ENCODE measurements at regions not wholly inside any gene's neighbourhood (a gene's known extent, or its start where the extent isn't known, plus 50 kb on each side); places are given as distances from the start of the nearest gene placed in this dataset.

DNA sequence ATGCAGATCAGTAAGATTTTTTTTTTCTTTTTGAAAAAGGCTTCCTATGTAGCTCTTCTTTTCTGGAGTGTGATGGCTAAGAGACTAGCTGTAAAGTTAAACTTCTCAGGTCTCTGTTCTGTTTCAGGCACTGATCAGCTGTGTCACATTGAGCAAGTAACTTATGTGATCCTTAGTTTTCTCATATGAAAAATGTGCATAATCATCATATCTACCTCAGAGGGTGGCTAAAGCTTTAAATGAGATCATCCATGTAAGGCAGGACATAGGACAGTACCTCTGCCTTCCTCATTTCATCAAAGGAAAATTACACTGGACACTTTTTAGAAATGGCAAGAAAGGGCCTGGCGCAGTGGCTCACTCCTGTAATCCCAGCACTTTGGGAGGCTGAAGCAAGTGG lies 235.9 kb upstream of the TYRP1 start:
- CTCF ChIA-PET = no interaction called here
- no peaks in the 10 kb centered on the region for H3K4me1 Mint-ChIP-seq

DNA sequence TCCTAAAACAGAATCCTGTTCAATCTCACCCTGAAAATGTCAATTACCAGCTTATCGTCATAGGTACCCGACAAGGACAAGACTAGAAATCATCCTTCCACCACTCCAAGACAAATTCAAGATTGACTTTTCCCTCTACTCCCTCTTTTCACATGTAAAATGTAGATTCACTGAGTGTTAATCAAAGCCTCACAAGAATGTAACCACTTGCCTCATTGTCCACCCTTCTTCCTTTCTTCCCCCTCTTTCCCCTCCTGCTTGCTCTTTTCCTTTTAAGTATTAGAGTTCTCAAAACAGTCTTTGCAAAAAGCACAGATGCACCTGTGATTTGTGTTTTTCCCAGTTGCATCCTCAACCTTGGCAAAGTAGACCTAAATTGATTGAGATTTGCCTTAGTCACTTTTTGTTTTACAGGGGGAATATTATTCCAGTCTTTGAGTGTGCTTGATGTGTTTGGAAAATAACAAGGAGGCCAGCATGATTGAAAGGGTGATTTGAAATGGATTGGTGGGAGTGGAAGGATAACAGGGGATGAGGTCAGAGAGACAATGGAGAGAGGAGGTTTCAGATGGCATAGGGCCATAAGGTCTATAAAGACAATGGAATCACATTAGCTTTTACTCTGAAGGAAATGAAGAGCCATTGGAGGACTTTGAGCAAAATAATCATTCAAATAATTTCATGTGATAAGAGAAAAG lies 231.3 kb upstream of the TYRP1 start:
- no peaks in the 10 kb centered on the region for H3K4me1 Mint-ChIP-seq
- no peaks in the 10 kb centered on the region for H3K36me3 Mint-ChIP-seq
- CTCF ChIA-PET = no interaction called here
- H3K9me3 Mint-ChIP-seq = no peaks in the 10 kb centered on the region
- no peak for DNase-seq
- no peak overlapping the region for H3K27ac Mint-ChIP-seq
- no peaks in the 10 kb centered on the region for H3K27me3 Mint-ChIP-seq
- no peak overlapping the region for H3K4me3 Mint-ChIP-seq

More for the DNA sequence above, 235.9 kb upstream of the TYRP1 start:
- DNase-seq = no peak
- Mint-ChIP-seq H3K36me3 (no peaks in the 10 kb centered on the region), H3K27me3 (no peaks in the 10 kb centered on the region), H3K27ac (no peak overlapping the region), H3K9me3 (peaks cover 6% of the 10 kb centered on the region), H3K4me3 (no peak overlapping the region)

DNA sequence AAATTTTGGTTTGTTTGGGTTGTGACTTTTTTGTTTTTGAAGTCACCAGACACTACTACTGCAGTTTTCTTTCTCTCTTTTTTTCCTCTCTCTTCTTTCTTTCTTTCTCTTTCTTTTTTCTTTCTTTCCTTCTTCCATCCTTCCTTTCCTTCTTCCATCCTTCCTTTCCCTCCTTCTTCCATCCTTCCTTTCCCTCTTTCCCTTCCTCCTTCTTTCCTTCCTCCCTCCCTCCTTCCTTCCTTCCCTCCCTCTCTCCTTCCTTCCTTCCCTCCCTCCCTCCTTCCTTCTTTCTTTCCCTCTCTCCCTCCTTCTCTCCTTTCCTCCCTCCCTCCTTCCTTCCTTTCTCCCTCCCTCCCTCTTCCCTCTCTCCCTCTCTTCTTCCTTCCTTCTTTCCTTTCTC lies 230.3 kb upstream of the TYRP1 start:
- no peak for DNase-seq
- CTCF ChIA-PET = no interaction called here
- Mint-ChIP-seq H3K27me3 (no peaks in the 10 kb centered on the region), H3K4me1 (no peaks in the 10 kb centered on the region), H3K9me3 (no peaks in the 10 kb centered on the region), H3K4me3 (no peak overlapping the region), H3K36me3 (no peaks in the 10 kb centered on the region), H3K27ac (no peak overlapping the region)

DNA sequence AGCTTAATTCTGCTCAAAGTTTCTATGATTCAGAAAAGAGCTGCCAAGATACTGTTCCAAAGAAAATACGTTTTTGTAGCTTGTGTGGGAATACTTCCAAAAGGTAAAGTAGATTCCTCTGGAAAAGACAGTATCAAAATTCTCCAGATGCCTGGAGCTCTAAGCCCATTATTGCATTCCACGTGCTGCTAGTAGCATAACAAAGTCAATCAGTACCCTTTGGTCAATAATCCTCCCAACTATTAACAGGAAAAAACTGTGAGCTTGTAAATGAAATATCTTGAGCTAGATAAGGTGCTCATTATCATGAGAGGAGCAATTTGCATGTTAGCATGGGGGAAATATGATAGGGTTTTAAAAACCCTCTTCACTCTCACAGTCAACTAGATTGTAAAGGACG lies 229.5 kb upstream of the TYRP1 start:
- CTCF ChIA-PET = interaction anchor here (0.6 kb wide), 1 partner anchor 81 kb away, joined by 3 read pairs; no protein-coding TSS in a partner anchor
- DNase-seq = no peak
- Mint-ChIP-seq H3K9me3 (peaks cover under 1% of the 10 kb centered on the region), H3K4me3 (no peak overlapping the region), H3K27ac (no peak overlapping the region), H3K36me3 (no peaks in the 10 kb centered on the region), H3K27me3 (no peaks in the 10 kb centered on the region), H3K4me1 (no peaks in the 10 kb centered on the region)

DNA sequence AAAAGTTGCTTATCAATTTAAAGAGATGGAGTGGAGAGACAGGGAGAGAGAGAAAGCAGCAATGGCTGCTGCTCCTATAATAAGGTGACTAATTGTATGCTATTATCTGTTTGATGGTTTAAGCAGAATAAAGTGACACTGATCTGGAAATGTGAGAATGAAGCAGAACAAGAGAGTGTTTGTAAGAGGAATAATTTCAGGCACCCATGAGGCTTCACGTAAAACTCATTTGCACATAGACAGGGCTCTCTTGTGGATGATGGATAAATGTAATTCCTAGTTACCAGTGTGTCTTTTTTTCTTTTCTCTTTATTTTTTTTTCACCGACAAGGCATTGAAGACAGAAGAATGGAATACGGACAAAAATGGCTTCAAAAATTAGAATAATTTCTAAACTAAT lies 228.8 kb upstream of the TYRP1 start:
- Mint-ChIP-seq H3K36me3 (no peaks in the 10 kb centered on the region), H3K27ac (no peak overlapping the region), H3K4me1 (no peaks in the 10 kb centered on the region), H3K9me3 (peaks cover 5% of the 10 kb centered on the region), H3K4me3 (no peak overlapping the region), H3K27me3 (no peaks in the 10 kb centered on the region)
- CTCF ChIA-PET = no interaction called here
- DNase-seq = no peak

DNA sequence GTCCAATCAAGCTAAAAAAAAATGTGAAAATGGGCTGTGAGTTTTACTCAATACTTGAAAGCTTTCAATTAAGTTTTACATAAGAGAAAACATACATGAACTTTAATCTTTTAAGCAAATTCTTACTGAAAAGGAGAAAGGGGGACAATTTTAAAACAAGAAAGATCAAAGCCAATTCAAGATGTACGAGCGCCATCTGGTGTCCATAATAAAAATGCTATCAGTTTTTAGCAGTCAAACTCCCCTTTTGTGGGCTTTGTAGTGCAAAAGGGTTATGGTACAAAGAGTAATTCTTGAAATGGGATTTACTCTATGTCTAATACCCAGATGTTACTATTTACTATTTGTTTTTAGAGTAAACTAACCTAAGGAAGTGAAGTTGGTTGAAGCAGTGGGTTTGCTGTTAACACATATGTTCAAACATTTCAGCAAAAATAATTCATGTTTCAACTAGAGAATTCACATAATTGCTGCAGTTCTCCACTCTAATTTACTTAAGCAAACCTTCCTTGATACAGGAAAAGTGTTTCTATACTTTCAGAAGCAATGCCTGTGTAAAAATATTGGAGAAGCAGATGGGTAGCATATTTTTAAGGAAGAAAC lies 228.2 kb upstream of the TYRP1 start:
- Mint-ChIP-seq H3K27ac (no peak overlapping the region), H3K27me3 (no peaks in the 10 kb centered on the region), H3K4me3 (no peak overlapping the region), H3K36me3 (no peaks in the 10 kb centered on the region), H3K9me3 (peaks cover 5% of the 10 kb centered on the region), H3K4me1 (no peaks in the 10 kb centered on the region)
- CTCF ChIA-PET = no interaction called here
- DNase-seq = no peak

DNA sequence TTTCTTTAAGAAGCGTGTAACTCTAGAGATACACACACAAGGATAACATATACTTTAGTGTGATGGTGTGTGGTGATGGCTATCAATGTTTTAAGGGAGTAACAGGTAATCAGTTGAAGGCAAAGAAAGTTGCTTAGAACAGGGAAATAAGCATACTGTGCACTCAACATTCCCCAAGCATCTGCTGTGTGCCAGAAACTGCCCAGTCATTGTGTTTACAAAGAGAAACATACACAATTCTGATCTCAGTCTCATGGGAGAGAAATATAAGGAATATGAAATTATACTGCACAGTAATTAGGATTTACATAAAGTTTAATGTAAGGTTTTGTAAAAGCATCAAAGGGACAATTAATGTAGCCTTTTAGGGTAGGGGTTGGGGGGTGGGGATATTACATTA lies 224.1 kb upstream of the TYRP1 start:
- Mint-ChIP-seq H3K27ac (no peak overlapping the region), H3K27me3 (no peaks in the 10 kb centered on the region), H3K36me3 (no peaks in the 10 kb centered on the region), H3K4me3 (no peak overlapping the region), H3K4me1 (no peaks in the 10 kb centered on the region), H3K9me3 (peaks cover 8% of the 10 kb centered on the region)
- no peak for DNase-seq
- CTCF ChIA-PET = no interaction called here

DNA sequence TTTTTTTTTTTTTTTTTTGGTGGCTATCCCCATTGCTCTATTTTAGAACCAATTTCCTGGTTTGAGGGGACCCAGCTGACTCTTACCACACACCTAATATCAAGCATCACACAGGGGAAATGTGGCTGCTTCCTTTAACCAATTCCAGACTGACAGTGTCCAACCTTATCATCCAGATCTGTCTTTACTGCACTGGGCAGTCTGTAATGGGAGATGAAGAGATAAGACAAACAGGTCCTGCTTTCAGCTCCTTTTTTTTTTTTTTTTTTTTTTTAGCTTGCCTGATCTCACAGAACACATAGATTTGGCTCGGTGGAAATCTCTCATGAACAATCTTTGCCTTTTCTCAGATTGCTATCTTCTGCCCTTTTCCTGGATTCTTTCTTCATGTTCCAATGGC lies 198.8 kb upstream of the TYRP1 start:
- CTCF ChIA-PET = interaction anchor here (0.6 kb wide), 1 partner anchor 31 kb away, joined by 3 read pairs; no protein-coding TSS in a partner anchor
- Mint-ChIP-seq H3K4me1 (no peaks in the 10 kb centered on the region), H3K9me3 (peaks cover 8% of the 10 kb centered on the region)

DNA sequence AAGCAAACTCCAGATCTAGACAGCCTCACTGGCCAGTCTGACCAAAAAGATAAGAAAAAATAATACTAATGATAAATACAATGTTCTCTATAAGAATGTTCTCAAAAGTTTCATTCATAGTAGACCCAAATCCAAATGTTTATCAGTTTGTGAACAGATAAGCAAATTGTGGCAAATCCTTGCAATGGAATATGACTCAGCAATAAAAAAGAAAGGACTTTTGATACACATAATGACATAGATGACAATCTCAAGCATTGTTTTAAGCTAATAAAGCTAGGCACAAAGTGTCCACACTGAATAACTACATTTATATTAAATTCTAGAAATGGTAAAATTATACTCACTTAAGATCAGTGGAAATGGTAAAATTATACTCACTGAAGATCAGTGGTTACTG lies 195.4 kb upstream of the TYRP1 start:
- peaks cover 6% of the 10 kb centered on the region for H3K9me3 Mint-ChIP-seq
- DNase-seq = no peak
- H3K4me3 Mint-ChIP-seq = no peak overlapping the region
- no peak overlapping the region for H3K27ac Mint-ChIP-seq
- no peaks in the 10 kb centered on the region for H3K4me1 Mint-ChIP-seq
- CTCF ChIA-PET = no interaction called here
- no peaks in the 10 kb centered on the region for H3K36me3 Mint-ChIP-seq
- H3K27me3 Mint-ChIP-seq = no peaks in the 10 kb centered on the region

More for the DNA sequence above, 198.8 kb upstream of the TYRP1 start:
- Mint-ChIP-seq H3K36me3 (no peaks in the 10 kb centered on the region), H3K27ac (no peak overlapping the region), H3K27me3 (no peaks in the 10 kb centered on the region), H3K4me3 (no peak overlapping the region)
- DNase-seq = no peak

DNA sequence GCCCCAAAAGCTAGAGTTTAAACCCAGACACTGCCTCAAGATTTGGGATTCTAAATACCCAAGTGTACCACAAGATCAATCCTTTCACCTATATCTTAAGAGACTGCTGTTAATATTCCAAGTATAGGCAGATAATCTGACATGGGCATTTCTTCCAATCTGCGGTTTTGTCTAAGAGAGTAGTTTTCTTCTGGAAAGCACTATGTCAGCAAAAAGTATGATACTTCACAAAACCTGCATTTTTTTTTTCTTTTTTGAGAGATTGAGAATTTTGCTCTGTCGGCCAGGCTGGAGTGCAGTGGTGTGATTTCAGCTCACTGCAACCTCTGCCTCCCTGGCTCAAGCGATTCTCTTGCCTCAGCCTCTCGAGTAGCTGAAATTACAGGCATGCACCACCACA lies 190.7 kb upstream of the TYRP1 start:
- Mint-ChIP-seq H3K4me1 (no peaks in the 10 kb centered on the region), H3K27me3 (no peaks in the 10 kb centered on the region), H3K27ac (no peak overlapping the region), H3K36me3 (no peaks in the 10 kb centered on the region), H3K9me3 (peaks cover 13% of the 10 kb centered on the region), H3K4me3 (no peak overlapping the region)
- CTCF ChIA-PET = no interaction called here
- no peak for DNase-seq

DNA sequence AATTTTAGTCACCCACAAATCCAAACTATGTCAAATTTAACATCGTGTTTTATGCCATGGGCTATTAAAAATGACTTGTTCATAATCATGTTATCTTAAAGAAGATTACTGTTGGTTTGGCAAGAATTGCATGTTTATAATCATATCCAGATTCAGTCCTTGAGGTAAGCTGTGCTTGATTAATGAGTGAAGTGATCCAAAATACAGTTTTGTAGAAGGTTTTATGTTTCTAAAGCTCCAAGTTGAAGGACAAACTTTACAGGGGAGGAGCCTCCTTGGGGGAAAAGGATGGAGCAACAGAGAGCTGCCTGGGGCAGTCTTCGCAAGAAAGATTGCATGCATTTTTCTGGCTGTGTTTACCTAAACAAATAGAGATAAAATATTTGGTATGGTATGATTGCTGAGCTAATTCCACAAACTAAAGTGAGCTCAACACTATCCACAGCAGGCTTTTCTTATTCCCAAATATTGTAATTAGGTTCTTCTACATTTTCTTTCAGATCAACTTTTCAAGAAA lies 189.5 kb upstream of the TYRP1 start:
- Mint-ChIP-seq H3K4me1 (no peaks in the 10 kb centered on the region), H3K27me3 (no peaks in the 10 kb centered on the region), H3K9me3 (peaks cover 17% of the 10 kb centered on the region), H3K36me3 (no peaks in the 10 kb centered on the region), H3K27ac (no peak overlapping the region), H3K4me3 (no peak overlapping the region)
- CTCF ChIA-PET = no interaction called here
- no peak for DNase-seq

DNA sequence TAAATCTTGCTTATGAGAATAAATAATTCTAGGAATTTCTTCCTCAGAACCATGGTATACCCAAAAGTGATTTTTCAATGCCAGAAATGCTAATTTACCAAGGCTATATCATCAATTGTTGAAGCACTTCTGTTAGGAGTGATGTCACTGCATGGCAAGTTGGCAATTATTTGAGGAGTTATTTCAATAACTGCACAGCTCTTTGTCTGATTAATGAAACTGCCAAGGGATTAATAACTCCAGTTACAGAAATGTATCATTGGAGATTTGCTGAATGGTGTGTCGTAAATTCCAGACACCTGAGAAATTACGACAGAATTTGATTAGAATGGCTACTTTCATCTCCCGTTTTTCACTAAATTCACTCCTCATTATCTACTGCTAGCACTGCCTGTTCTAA lies 182.6 kb upstream of the TYRP1 start:
- H3K27me3 Mint-ChIP-seq = no peaks in the 10 kb centered on the region
- no peaks in the 10 kb centered on the region for H3K4me1 Mint-ChIP-seq
- CTCF ChIA-PET = no interaction called here
- DNase-seq = no peak
- no peak overlapping the region for H3K4me3 Mint-ChIP-seq
- H3K9me3 Mint-ChIP-seq = peaks cover 15% of the 10 kb centered on the region
- no peak overlapping the region for H3K27ac Mint-ChIP-seq
- H3K36me3 Mint-ChIP-seq = no peaks in the 10 kb centered on the region

DNA sequence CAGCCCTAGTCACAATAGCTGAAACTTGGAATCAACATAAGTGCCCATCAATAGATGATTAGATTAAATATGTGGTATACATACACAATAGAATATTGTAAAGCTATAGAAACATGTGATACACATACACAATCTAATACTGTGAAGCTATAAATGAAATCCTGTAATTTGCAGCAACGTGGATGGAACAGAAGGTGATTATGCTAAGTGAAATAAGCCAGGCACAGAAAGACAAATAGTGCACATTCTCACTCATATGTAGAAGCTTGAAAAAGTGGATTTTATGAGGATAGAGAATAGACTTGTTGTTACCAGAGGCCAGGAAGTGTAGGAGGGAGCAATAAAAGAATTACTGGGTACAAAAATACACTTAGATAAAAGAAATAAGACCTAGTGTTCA lies 181.5 kb upstream of the TYRP1 start:
- no peak for DNase-seq
- H3K9me3 Mint-ChIP-seq = peaks cover 8% of the 10 kb centered on the region
- no peak overlapping the region for H3K4me3 Mint-ChIP-seq
- H3K4me1 Mint-ChIP-seq = no peaks in the 10 kb centered on the region
- no peak overlapping the region for H3K27ac Mint-ChIP-seq
- H3K27me3 Mint-ChIP-seq = no peaks in the 10 kb centered on the region
- no peaks in the 10 kb centered on the region for H3K36me3 Mint-ChIP-seq
- CTCF ChIA-PET = no interaction called here

DNA sequence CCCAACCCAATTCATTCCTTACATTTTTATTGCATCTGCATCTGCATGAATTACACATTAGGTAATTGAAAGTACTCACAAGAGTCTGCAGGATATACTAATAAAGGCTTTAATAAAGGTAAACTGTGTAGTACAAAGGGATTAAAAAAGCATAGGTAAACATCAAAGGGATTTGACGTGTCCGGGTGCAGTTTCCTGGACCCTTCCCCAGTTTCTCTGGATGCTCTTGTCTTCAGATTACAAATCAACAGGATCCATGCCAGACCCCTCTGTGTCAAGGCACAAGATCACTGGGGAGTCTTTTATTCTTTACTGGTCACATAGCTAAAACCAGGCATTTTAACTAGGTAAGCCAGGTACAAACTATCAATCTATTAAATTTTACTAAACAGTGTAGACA lies 177.2 kb upstream of the TYRP1 start:
- CTCF ChIA-PET = no interaction called here
- DNase-seq = no peak
- no peak overlapping the region for H3K4me3 Mint-ChIP-seq
- no peak overlapping the region for H3K27ac Mint-ChIP-seq
- no peaks in the 10 kb centered on the region for H3K4me1 Mint-ChIP-seq
- no peaks in the 10 kb centered on the region for H3K27me3 Mint-ChIP-seq
- H3K36me3 Mint-ChIP-seq = no peaks in the 10 kb centered on the region
- H3K9me3 Mint-ChIP-seq = peaks cover 3% of the 10 kb centered on the region

DNA sequence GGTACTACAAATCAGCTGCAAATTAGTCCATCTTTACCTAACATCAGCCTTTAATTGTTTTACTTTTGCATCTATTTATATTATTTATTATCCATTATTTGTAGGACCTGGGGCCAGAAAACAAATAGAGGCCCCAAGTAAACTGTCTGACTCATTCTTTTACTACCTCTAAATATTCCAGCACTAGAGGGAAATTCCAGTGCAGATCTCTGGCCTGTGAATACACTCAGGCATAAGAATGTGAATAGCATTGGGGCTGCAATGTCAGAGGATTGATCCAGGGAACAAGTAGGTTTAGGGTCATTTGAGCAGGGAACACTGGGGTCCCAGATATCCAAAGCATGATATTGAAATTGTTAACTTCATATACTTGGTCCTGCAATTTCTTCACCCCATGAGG lies 176.6 kb upstream of the TYRP1 start:
- H3K4me3 Mint-ChIP-seq = no peak overlapping the region
- DNase-seq = no peak
- CTCF ChIA-PET = no interaction called here
- no peaks in the 10 kb centered on the region for H3K4me1 Mint-ChIP-seq
- H3K9me3 Mint-ChIP-seq = peaks cover 3% of the 10 kb centered on the region
- no peaks in the 10 kb centered on the region for H3K27me3 Mint-ChIP-seq
- H3K27ac Mint-ChIP-seq = no peak overlapping the region
- H3K36me3 Mint-ChIP-seq = no peaks in the 10 kb centered on the region

Data from activated naive CD4-positive, alpha-beta T cell treated with anti-CD3 and anti-CD28 coated beads, Interleukin-2, amount 10 ng/mL, durations not matched to agents 7 days and 5 days (primary cell).